HTR-8/SVneo (cell line): ENCODE measurements at regions not wholly inside any gene's neighbourhood (a gene's known extent, or its start where the extent isn't known, plus 50 kb on each side); places are given as distances from the start of the nearest gene placed in this dataset.

Experiments used
- DNase-seq: peaks from one replicate; pipeline ENCODE4 v3.0.0; 2011; ENCODE audit warnings: low spot score, mixed read lengths; ENCODE audit not compliant: insufficient read length
- FAIRE-seq: peaks from 2 replicates; lab custom pipeline; 2011; peaks lifted over from hg19 to GRCh38; lab: Jason Lieb, UNC

DNA sequence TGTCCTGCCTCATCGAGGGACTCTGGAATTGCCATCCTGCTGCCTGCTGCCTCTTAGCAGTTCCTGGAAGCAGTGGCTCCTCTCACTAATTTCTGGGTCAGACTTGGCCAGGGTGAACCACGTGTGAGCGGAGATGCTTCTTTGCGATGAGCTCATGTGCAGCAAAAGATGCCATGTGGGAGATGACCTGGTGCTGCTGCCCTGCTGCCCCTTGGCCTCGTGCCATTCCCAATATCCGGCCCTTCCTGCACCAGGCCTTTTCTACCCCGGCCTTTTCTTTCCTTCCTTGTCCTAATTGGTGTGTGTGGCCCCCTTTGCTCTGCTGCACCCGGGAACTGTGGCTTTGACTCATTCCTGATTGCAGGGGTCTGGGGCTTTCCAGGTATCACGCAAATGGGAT, 296.9 kb upstream of the HS6ST1 start:
- no peak for DNase-seq
- FAIRE-seq, result no peak

DNA sequence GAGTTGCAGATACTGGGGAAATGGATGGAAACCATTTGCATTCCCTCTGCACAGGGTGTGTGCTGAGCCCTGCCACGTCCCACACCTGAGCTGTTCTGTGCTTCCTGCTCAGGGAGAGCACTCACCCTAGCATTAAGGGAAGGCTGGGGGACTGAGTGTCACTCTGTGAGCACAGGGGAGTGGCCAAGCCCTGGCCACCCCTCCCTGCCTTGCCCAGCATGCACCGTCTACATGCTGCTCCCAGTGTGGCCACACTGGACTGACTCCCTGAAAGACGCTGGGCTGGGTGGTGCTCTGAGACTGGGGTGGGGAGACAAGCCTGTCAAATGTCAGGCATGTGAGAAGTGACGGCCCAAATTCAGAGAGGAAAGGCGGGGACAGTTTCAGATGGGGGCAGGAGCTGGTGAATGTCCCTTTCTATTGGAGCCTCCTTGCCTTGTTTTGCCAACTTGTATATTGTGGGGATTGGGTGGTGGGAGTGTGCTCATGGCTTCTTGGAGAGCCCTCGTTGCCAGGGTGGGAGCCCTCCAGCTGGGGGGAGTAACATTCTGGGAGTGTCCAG, 298.4 kb upstream of the HS6ST1 start:
- DNase-seq (no peak), FAIRE-seq (no peak)

DNA sequence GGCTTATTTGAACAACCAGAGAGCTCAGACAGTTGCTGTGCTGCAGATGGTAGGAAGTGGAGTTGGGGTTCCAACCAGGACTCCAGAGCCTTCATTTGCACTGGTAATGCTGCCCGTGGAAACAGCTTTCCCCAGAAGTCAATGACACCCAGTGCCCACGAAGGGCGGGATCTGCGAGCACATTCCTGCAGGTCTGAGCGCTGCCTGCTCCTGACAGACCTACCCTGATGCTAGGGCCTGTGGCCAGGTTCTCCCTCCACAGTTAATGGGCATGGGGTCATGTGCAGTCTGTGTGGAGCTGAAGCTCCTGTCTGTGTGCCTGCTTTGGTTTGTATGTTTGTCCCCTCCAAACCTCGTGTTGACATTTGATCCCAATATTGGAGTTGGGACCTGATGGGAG, 299.0 kb upstream of the HS6ST1 start:
- FAIRE-seq (no peak), DNase-seq (no peak)

DNA sequence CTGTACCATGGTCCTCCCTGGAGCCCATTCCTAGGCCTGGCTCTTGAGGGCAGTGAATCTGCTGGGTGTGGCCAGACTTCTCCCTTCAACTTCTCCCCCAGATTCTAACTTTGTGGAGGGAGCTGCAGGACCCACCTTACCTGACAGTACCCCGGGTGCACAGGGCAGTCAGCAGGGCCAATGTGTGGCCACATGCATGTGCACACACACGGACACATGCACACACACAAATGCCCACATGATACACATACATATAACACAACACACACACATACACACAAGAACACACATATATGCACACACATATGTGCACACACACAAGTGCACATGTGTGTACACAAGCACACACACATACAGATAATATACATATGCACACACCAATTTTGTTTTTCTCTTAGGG, 300.0 kb upstream of the HS6ST1 start:
- no peak for FAIRE-seq
- no peak for DNase-seq

DNA sequence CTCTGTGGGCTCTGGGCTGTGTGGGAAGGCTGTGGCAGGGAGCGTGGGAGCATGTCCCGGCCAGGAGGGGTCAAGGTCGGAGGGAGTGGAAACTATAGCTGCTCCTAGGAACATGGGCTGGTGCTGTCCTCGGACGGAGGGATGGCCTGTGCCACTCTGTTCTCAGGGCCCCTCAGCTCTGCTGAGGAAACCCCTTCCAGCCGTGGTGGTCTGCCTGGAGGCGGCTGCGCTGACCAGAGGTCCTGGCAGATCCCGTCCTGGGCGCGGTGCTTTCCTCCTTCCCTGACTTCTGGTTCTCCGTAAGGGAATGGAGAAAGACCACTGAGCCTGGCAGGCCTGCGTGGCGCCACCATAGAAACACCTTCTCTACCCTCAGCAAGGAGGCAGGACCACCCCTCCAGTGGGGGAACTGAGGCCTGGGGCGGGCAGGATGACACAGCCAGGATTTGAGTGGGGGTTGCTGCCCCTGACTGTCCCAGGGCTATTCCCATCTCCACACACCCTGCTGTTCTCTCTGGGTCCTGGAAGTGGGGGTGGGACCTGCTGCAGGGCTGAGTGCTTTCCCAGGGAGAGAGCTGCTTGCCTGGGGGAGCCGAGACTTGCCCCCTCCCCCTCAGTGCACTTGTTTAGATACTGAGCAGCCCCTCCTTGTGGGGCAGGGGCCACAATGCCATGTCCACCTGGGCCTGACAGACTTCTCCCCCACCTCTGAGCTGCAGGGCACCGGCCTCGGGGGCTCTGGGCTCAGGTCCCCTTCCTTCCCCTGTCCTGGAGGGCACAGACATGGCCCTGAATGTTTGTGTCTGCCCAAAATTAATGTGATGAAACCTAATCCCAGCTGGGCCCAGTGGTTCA, 301.0 kb upstream of the HS6ST1 start:
- no peak for FAIRE-seq
- no peak for DNase-seq

DNA sequence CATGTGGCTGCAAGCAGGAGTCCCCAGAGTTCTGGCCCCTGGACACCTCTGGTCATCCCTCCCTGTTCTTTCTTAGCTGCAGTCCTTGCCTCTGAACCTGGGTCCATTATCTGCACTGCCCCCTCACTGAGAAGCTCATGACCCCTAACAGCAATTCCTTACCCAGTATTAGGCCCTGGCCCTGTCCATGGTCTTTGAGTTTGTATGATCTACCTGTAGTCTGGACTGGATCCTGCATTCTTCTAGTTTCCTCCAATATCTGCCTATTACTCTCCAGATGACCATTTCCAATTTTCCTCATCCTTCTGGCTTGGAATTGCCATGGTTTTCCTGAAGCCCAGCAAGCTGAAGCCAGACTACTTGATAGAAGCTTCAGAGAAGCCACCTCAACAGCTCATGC, 302.4 kb upstream of the HS6ST1 start:
- FAIRE-seq, result no peak

DNA sequence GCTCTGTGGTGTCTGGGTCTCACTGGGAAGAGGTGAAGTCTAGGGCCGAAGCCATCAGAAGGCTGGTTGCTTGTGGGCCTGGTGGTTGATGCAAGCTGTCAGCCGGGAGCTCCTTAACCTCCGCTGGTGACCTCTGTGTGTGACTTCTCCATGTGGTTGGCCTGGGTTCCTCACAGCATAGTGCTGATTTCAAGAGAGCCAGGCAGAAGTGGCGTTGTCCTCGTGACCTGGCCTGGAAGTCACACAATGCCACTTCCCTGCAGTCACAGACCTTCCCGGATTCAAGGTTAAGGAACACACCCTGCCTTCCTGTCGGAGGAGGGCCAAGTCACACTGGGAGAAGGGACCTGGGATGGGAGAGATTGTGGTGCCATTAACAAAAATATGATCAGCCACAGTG, 303.7 kb upstream of the HS6ST1 start:
- peak; percentile 9 for FAIRE-seq
- DNase-seq, result no peak

More for the DNA sequence above, 302.4 kb upstream of the HS6ST1 start:
- DNase-seq, result no peak

DNA sequence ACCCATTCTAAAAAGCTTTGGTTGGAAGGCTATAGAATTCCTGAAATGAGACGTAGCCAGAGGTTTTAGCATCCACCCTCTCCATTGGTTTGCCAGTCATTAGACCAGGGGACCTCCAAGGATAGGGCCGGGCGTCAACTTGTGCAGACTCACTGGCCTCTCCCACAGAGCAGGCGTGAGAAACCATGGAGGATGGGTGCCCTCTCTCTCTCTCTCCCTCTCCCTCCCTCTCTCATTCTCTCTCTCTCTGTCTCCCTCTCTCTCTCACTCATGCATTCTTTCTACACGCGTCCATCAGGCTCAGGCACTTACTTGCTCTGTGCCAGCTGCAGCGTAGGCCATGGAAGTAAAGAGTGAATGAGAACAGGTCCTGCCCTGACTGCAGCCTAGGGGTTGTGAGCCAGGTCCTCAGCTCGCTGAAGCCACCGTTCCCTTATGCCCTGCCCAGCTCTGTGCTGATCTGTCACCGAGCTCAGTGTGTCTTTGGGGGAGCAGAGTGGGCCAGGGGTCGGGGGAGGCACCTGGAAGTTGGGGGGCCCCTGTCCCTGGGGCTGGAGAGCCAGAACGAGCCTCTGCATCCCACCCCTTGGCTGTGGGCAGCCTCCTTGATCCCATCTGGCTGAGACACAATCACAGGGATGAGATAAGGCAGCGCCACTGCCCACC, 304.4 kb upstream of the HS6ST1 start:
- FAIRE-seq, result peak; percentile 74
- no peak for DNase-seq

DNA sequence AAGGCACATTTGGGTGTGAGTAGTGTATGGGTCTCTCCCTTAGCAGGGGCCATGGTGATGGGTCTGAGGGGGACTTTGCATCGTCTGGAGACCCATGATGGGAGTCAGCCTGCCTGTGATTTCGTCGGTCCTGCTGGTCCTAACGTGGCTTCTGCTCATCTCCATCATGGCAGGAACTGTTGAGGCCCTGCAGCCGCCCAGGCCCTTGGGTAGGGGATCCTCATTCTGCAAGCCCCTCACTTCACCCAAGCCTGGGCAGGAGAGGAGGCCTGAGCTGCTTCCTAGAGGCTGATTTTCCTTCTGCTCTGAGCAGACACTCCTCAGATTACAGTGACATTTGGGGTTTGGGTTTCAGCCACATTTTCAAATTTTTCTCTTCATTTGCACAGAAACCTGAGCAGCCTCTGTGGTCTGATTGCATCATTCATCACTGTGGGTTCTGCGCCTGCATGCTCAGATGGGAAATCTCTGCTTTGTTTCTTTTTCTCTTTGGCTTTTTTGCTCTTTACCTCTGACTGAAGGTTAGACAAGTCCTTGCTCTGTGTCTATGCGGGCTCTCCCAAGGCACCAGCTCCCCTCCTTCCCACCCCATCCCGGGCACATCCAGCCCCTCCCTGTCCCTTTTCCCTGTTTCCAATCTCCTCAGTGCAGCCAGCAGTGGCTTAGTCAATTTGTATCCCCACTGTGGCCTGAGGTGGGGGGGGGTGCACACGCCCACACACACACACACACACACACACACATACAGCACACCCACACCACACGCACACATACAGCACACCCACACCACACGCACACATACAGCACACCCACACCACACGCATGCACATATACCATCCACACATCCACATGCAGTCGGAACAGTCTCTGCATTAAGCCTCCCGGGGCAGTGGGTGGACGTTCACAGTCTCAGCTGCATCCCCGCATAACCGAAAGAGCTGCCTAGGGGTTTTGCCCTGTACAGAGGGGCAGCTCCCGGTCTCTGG, 305.4 kb upstream of the HS6ST1 start:
- FAIRE-seq (peak; percentile 96), DNase-seq (peak; percentile 78)

DNA sequence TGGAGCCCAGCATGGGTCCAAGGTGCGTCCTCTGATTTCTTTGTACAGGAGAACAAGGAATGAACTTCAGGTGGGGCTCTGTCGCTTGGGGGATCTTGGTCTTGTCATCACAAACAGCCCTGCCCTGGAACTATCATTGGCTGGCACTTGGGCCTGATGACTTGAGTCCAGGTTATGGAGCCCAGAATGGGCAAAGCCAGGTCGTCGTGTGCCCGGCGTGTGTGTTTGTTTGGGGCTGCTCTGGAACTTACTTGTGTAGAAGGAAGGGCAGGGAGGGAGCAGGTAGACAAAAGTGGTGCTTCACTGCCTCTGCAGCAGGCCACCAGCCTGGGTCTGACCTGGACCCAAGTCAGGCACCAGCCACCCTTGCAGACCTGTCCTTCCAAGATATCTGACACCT, 306.3 kb upstream of the HS6ST1 start:
- no peak for DNase-seq
- FAIRE-seq, result no peak

DNA sequence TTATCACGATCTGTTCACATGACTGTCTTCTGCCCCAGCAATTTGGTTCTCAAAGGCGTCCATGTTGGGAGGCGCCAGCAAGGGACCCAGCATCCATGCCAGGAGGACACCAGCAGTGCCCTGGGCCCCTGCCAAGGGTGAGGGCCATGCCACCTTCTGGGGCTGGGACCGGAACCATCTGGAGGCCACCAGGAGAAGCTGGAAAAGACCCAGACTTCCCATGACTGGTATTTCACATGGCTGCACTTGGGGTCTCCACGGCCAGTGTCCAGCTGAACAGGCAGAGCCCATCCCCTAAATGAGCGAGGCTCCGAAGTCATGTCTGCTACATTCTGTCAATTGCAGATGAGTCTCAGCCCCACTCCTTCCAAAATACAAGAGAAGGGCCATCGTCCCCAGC, 306.8 kb upstream of the HS6ST1 start:
- DNase-seq, result no peak
- FAIRE-seq, result no peak

DNA sequence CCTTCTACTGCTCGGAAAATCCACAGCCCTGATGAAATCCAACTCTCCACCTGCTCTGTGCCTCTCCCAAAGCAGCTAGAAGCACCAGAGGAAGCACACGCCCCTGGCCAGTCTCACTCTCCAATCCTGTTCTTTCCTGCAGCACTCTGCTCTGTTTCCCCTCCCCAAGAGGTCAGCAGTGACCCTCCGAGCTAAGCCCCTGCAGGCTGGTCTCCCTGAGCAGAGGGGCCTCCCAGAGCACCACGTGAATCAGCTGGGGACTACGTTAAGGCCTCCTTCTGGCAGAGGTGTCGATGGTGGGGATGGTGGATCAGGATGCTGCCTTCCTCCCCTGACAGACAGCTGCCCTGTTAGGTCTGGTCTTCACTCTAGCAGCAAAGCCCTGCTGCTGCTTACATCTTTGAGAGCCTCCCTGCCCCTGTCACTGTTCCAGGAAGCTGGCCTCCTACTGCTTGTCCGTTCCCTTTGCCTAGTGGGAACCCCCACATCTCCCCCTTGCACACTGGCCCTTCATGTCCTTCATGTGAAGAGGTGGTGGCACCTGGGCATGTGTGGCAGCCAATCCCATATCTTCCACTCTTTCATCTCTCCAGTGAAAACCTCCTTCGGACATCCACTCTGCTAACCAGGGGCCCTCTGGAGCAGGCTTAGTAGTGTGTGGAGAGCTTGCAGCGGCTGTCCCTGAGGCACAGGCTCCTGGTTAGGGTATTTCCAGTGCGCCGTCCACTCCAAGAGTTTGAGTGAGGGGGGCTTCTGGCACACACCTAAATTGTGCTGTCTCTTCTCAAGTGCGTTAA, 307.5 kb upstream of the HS6ST1 start:
- DNase-seq (no peak), FAIRE-seq (no peak)

DNA sequence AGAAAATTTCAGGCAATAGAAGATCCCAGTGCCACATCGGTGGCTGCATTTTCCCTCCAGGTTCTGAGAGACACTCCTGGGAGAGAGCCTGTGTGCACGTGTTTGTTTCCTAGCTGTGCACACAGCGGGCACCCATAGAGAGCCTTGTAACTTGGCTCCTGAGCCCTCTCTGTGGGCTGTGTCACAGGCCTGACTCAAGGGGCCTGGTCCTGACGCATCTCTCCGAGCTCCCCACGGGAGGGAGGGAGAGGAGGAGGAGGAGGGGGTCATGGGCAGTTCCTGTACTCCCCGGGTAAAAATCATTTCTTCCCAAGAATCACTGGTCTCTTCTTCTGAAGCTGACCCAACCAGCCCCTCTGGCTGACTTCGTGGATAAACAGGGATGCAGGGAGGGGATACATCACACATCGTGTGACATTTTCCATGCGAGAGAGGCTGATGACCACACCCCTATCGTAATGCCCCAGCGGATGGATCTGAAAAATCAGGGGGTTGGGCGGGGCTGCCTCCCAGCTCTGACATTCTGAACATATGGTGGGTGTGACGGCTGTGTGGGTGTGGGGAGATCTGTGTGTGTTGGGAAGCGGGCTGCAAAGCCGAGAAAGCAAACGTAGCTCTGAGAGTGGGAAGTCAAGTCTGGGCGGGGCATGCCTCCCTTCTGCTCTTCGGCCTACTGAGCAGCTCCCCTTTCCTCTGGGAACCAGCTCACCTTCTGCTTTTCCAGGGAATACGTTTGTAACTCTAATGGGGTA, 308.3 kb upstream of the HS6ST1 start:
- no peak for FAIRE-seq
- no peak for DNase-seq

DNA sequence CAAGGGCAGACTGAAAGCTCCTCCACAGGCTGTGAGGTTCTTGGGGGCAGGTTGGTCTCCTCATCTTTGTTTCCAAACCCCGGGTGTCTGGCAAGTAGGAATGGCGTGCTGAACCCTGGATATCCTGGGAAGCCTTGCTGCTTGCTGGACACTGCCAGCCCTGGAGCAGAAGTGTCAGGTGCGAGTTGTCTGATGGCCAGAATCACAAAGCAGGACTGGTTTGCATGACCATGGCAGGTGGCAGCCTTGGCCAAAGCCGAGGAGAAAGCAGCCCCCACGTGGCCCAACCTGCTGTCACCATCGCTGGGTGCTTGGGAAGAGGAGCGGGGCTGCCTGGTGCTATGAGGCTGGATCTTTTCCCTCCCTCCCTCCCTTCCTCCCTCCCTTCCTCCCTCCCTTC, 309.5 kb upstream of the HS6ST1 start:
- DNase-seq, result no peak
- FAIRE-seq, result no peak

DNA sequence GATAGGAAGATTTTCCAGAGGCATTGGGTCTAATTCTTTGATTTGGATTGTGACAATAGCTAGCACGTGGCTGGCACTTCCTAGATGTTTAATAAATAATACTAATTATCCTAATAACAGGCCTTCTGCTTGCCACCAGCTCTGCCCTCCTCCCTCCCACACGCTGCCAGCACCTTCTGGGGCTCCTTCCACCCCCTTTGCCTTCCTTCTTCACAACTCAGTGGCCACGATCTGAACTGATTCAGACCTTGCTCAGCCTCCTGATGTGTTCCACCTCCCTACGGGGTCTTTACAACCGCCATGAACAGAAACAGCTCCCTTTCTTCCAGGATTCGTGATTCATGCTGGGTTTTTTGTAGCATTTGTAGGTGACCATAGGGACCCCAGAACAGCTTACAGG, 310.3 kb upstream of the HS6ST1 start:
- FAIRE-seq (no peak), DNase-seq (no peak)

DNA sequence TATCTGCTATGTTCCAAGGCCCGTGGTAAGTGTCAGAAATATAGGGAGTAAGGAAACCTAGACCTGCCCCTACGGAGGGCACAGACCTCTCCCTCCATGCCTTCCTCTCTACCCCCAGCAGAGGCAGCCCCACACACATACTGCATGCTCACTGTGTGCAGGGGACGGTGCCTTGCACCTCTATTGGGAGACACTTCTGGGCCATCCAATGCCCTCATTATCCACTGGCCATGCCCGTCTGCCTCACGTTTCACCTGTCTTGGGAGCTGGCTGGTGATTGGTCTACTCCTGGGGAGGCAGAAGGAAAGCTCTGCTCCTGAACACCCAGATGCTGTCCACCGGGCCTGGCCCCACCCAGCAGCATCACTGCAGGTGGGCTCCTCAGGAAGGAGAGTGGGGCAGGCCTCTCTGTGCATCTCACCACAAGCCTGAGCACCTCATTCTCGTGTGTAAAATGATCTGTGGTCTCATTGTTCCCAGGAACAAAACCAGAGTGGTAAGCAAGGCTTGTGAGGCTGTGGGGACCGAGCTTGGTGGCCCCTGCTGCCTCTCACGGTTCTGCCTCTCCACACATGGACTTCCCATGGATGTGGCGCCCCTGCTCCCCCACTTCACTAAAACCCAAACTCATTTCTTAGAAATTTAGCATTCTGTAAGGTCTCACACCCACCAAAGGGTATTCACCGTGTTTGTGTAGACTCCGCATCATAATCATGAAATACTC, 312.5 kb upstream of the HS6ST1 start:
- FAIRE-seq (no peak), DNase-seq (no peak)

DNA sequence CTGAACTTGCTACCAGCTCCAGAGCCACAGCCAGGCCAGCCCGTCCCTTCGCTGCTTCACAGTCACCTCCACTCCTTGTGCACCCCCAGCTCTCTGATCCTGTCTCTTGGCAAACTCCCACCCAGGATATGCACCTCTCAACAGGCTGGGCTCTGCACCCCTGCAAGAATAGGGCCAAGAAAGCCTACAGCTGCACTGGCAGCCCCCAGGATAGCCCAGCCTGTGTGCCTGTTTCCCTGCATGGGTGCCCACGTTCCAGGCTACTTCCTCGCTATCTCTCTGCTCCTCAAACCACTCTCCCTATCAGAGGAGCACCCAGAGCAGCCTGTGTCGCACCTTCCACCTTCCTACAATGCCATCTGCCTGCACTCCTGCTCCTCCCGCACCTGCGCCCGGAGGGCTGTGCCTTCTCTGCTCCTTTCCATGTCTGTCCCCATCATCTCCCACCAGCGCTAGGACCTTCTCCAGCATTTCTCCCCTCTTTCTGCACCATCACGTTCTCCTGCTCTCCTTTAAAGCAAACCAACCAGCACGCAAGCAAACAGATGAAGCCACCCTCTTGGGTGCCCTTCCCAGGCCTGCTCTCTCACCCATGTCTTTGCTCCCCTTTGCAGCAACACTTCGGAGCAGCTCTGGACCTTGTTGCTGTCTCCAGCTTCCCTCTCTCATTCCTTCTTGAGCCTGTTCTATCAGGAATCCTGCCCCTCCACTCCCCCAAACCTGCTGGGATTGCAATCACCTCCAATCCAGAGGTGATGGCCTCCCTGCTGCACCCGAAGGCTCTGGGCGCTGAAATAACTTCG, 313.2 kb upstream of the HS6ST1 start:
- no peak for FAIRE-seq
- DNase-seq, result no peak

DNA sequence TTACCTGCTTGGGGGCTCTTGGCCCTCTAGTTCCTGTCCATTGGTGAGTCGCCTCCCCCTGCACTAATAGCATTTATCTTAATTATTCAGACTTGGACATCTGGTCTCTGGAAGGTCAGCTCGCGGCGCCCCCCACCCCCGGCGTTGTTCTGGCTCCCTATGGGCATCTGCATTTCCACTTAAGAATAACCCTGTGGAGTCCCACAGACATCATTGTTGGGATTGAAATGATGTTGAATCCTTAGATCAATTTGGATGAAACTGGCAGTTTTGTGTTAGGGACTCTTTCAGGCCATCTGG, 313.8 kb upstream of the HS6ST1 start:
- no peak for FAIRE-seq

More for the DNA sequence above, 313.8 kb upstream of the HS6ST1 start:
- no peak for DNase-seq
